Right lobe of liver (tissue), 4 donors: ENCODE measurements at regions not wholly inside any gene's neighbourhood (a gene's known extent, or its start where the extent isn't known, plus 50 kb on each side); places are given as distances from the start of the nearest gene placed in this dataset.

Experiments
- POLR2A ChIP-seq: fragments of 450-650 bp; IDR thresholded peaks from one replicate; pipeline ENCODE4 v1.6.1; 2017; ENCODE audit warnings: antibody characterized with exemption, mild to moderate bottlenecking
- TF ChIP-seq, protein P1 (sequence below), 4 donors: fragments of 200-600 bp in 3 of 4; fragments of 450-650 bp in 1 of 4; IDR thresholded peaks; one replicate each; pipeline versions ENCODE4 v1.5.1 to v1.8.0; 2016 to 2022; ENCODE audit warnings: antibody characterized with exemption in 4 of 4, mild to moderate bottlenecking in 2 of 4
- donor health status: DM: no; HTN: no; CAD: no.
- donor health status: DM: no; HTN: no; CAD: no.
- donor health status: DM: no; HTN: yes; CAD: no.

DNA sequence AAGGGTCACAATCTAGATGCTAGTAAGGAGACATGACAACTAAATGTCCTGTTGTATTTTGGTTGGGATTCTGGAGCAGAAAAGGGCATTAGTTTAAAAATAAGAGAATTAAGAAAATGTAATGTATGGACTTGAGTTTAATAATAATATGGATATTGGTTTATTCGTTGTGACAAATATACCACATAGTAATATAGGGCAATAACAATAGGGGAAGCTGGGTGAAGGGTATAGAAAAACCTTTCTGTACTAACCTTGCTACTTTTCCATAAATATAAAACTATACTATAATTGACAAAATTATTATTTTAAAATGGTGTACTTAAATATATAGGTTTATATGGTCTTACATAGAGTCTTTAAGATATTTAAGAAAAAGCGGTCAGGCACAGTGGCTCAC is 558.9 kb downstream of the PTPRC start:
- TF ChIP-seq, protein P1, sequence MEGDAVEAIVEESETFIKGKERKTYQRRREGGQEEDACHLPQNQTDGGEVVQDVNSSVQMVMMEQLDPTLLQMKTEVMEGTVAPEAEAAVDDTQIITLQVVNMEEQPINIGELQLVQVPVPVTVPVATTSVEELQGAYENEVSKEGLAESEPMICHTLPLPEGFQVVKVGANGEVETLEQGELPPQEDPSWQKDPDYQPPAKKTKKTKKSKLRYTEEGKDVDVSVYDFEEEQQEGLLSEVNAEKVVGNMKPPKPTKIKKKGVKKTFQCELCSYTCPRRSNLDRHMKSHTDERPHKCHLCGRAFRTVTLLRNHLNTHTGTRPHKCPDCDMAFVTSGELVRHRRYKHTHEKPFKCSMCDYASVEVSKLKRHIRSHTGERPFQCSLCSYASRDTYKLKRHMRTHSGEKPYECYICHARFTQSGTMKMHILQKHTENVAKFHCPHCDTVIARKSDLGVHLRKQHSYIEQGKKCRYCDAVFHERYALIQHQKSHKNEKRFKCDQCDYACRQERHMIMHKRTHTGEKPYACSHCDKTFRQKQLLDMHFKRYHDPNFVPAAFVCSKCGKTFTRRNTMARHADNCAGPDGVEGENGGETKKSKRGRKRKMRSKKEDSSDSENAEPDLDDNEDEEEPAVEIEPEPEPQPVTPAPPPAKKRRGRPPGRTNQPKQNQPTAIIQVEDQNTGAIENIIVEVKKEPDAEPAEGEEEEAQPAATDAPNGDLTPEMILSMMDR (IDR thresholded peaks at IDR 0.05): no peak
- no peak for TF ChIP-seq POLR2A
